ENCODE measurements at regions not wholly inside any gene's neighbourhood (a gene's known extent, or its start where the extent isn't known, plus 50 kb on each side); places are given as distances from the start of the nearest gene placed in this dataset.

DNA sequence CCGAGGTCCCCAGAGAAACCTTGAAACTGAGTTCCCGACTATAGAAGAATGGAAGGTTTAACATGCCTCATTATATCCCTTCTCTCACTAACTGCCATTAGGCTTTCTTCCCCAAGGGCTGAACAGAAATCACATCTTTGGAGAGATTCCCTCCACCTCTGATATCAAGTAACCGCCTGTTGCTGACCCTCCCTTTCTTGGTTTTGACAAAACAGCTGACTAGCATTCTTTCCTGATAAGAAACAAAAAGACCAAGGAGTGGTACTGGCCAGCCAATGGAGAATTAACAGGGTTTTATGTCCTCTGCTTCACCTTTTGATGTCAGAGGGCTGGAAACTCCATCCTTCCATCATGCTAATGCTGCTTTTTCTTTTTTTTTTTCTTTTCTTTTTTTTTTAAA, 176.6 kb upstream of the ADGRB3 start:
- POLR2A ChIA-PET: no interaction called here
- Histone ChIP-seq H3K9me3 (ENCODE audit: control insufficient read depth in 1 of 2, insufficient read depth in 1 of 2, low read length in 2 of 2) (peaks cover 8 to 17% of the 10 kb centered on the region in 2 experiments), H3K27ac (ENCODE audit: low read depth in 1 of 2, low read length in 2 of 2) (no peak overlapping the region), H3K4me1 (ENCODE audit: insufficient read depth, low read length) (no peaks in the 10 kb centered on the region), H3K36me3 (ENCODE audit: insufficient read depth, low read length) (no peaks in the 10 kb centered on the region), H3K4me3 (ENCODE audit: low read length) (no peak overlapping the region), H3K27me3 (ENCODE audit: control insufficient read depth in 1 of 2, insufficient read depth in 2 of 2, low read length in 2 of 2) (no peaks in the 10 kb centered on the region)
- H3K4me3 Mint-ChIP-seq: no peak overlapping the region
- TF ChIP-seq, protein P1, sequence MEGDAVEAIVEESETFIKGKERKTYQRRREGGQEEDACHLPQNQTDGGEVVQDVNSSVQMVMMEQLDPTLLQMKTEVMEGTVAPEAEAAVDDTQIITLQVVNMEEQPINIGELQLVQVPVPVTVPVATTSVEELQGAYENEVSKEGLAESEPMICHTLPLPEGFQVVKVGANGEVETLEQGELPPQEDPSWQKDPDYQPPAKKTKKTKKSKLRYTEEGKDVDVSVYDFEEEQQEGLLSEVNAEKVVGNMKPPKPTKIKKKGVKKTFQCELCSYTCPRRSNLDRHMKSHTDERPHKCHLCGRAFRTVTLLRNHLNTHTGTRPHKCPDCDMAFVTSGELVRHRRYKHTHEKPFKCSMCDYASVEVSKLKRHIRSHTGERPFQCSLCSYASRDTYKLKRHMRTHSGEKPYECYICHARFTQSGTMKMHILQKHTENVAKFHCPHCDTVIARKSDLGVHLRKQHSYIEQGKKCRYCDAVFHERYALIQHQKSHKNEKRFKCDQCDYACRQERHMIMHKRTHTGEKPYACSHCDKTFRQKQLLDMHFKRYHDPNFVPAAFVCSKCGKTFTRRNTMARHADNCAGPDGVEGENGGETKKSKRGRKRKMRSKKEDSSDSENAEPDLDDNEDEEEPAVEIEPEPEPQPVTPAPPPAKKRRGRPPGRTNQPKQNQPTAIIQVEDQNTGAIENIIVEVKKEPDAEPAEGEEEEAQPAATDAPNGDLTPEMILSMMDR (IDR thresholded peaks at IDR 0.05): no peak
- no peaks in the 10 kb centered on the region for H3K4me1 Mint-ChIP-seq (ENCODE audit: low read depth)
- intact Hi-C loops (cut with DNase I, micrococcal nuclease): no loop called here
- H3K36me3 Mint-ChIP-seq (ENCODE audit: low read depth): no peaks in the 10 kb centered on the region
- H3K27me3 Mint-ChIP-seq: no peaks in the 10 kb centered on the region
- no peak for ATAC-seq (ENCODE audit: poor library complexity)
- CTCF ChIA-PET: no interaction called here
- DNase-seq: no peak
- H3K9me3 Mint-ChIP-seq: peaks cover 6% of the 10 kb centered on the region
- no peak overlapping the region for H3K27ac Mint-ChIP-seq

DNA sequence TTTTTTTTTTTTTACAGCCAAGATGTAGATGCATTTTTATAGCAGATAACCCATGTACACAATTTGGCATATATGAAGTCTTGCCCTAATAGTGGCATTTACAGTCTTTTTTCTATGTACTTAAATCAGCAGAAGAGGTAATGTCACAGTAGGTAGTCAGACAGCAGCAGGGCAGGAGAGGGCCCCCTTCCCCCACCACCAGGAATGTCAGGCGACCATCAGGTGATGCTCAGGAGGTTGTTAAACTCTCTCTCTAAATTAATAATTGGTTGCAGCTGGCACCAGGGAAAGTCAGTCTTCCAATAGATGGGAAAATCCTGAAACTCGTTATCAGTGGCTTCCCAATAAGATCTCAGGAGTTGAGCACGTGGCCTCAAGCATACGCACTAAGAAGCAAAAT, 188.0 kb upstream of the ADGRB3 start:
- H3K27ac Mint-ChIP-seq: no peak overlapping the region
- CTCF ChIA-PET: no interaction called here
- POLR2A ChIA-PET: no interaction called here
- peaks cover 4% of the 10 kb centered on the region for H3K9me3 Mint-ChIP-seq
- H3K4me3 Mint-ChIP-seq: no peak overlapping the region
- TF ChIP-seq, protein P1 (IDR thresholded peaks at IDR 0.05): no peak
- no peaks in the 10 kb centered on the region for H3K4me1 ChIP-seq (ENCODE audit: insufficient read depth, low read length)
- intact Hi-C loops (cut with DNase I, micrococcal nuclease): no loop called here
- DNase-seq: no peak
- no peaks in the 10 kb centered on the region for H3K4me1 Mint-ChIP-seq (ENCODE audit: low read depth)
- ATAC-seq (ENCODE audit: poor library complexity): no peak
- H3K27me3 Mint-ChIP-seq: no peaks in the 10 kb centered on the region
- peaks cover 0 to 4% of the 10 kb centered on the region in 2 experiments for H3K9me3 ChIP-seq (ENCODE audit: control insufficient read depth in 1 of 2, insufficient read depth in 1 of 2, low read length in 2 of 2)
- no peak overlapping the region for H3K4me3 ChIP-seq (ENCODE audit: low read length)
- H3K36me3 ChIP-seq (ENCODE audit: insufficient read depth, low read length): no peaks in the 10 kb centered on the region
- H3K27me3 ChIP-seq (ENCODE audit: control insufficient read depth in 1 of 2, insufficient read depth in 2 of 2, low read length in 2 of 2): no peaks in the 10 kb centered on the region
- H3K27ac ChIP-seq (ENCODE audit: low read depth in 1 of 2, low read length in 2 of 2): no peak overlapping the region
- no peaks in the 10 kb centered on the region for H3K36me3 Mint-ChIP-seq (ENCODE audit: low read depth)

- CTCF ChIA-PET: no interaction called here
- H3K27ac Mint-ChIP-seq: no peak overlapping the region
- Histone ChIP-seq H3K9me3 (ENCODE audit: control insufficient read depth in 1 of 2, insufficient read depth in 1 of 2, low read length in 2 of 2) (peaks cover 0 to 4% of the 10 kb centered on the region in 2 experiments), H3K27me3 (ENCODE audit: control insufficient read depth in 1 of 2, insufficient read depth in 2 of 2, low read length in 2 of 2) (no peaks in the 10 kb centered on the region), H3K4me1 (ENCODE audit: insufficient read depth, low read length) (no peaks in the 10 kb centered on the region), H3K27ac (ENCODE audit: low read depth in 1 of 2, low read length in 2 of 2) (no peak overlapping the region), H3K4me3 (ENCODE audit: low read length) (no peak overlapping the region), H3K36me3 (ENCODE audit: insufficient read depth, low read length) (no peaks in the 10 kb centered on the region)
- H3K4me1 Mint-ChIP-seq (ENCODE audit: low read depth): no peaks in the 10 kb centered on the region
- TF ChIP-seq, protein P1 (IDR thresholded peaks at IDR 0.05): no peak
- no peak for ATAC-seq (ENCODE audit: poor library complexity)
- no peak for DNase-seq
- no peaks in the 10 kb centered on the region for H3K9me3 Mint-ChIP-seq
- intact Hi-C loops (cut with DNase I, micrococcal nuclease): no loop called here
- POLR2A ChIA-PET: no interaction called here
- no peaks in the 10 kb centered on the region for H3K36me3 Mint-ChIP-seq (ENCODE audit: low read depth)
- no peaks in the 10 kb centered on the region for H3K27me3 Mint-ChIP-seq
- no peak overlapping the region for H3K4me3 Mint-ChIP-seq
Observed at GRCh38 chr6:68445926-68446325, 189.2 kb upstream of the ADGRB3 start.
